GM13976 (cell line): ENCODE measurements at regions not wholly inside any gene's neighbourhood (a gene's known extent, or its start where the extent isn't known, plus 50 kb on each side); places are given as distances from the start of the nearest gene placed in this dataset.
"Not testable (repeated sequence)": the region's sequence is repeated elsewhere in the genome, so short reads cannot be mapped to it uniquely, and the experiment has no call there.

Experiments used
- DNase-seq: peaks from one replicate; pipeline ENCODE4 v3.0.0; 2012; ENCODE audit warnings: low spot score
- in situ Hi-C: fragments of 300-500 bp; cut with MboI; formaldehyde crosslinking; loops from one replicate; pipeline ENCODE4 v1.12.0; 2022; ENCODE audit warnings: low sequenced_read_pairs, mixed read lengths, inconsistent platforms; ENCODE audit not compliant: unreplicated experiment
- TF ChIP-seq, protein P1 (sequence below): IDR thresholded peaks from 2 replicates; pipeline ENCODE4 v1.5.1; 2012; ENCODE audit warnings: borderline replicate concordance, mild to moderate bottlenecking; ENCODE audit not compliant: insufficient read depth; ENCODE audit errors: extremely low read depth, missing control alignments, control extremely low read depth

DNA sequence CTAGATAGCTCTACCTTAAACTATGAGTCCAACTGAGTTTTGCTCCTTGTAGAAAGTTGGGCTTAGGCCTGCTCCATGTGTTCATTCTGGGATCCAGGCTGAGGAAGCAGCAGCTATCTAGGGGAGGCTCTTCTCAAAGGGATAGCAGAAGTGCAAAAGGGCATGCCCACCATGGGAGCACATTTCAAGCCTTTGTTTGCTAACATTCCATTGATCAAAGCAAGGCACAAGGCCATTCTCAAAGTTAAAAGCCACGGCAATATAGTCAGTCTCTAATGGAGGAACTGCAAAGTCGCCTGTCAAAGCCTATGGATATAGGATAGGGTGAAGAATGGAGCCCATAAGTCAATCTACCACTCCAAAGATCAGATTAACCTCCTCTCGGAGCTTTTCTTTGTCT lies 488.1 kb upstream of the ARX start:
- DNase-seq: no peak
- in situ Hi-C loops: no loop called here

DNA sequence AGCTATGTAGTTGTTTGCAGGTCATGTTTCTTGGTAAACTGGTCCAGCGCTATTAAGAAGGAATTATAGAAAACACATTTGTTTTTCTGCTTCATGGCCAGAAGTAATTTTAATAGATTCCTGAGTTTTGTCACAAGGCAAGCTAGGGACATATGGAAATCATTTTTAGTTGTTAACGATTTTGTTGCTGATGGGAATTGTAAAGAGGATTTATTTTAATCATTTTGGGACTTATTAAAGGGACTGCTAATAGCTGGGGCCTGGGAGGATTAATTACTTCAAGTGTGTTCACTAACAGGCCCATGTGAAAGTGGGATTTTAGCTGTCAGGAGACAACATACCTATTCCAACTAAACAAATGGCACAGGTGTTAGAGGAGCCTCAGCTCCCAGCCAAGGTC lies 492.0 kb upstream of the ARX start:
- no peak for DNase-seq

More for the DNA sequence above, 488.1 kb upstream of the ARX start:
- TF ChIP-seq, protein P1, sequence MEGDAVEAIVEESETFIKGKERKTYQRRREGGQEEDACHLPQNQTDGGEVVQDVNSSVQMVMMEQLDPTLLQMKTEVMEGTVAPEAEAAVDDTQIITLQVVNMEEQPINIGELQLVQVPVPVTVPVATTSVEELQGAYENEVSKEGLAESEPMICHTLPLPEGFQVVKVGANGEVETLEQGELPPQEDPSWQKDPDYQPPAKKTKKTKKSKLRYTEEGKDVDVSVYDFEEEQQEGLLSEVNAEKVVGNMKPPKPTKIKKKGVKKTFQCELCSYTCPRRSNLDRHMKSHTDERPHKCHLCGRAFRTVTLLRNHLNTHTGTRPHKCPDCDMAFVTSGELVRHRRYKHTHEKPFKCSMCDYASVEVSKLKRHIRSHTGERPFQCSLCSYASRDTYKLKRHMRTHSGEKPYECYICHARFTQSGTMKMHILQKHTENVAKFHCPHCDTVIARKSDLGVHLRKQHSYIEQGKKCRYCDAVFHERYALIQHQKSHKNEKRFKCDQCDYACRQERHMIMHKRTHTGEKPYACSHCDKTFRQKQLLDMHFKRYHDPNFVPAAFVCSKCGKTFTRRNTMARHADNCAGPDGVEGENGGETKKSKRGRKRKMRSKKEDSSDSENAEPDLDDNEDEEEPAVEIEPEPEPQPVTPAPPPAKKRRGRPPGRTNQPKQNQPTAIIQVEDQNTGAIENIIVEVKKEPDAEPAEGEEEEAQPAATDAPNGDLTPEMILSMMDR: no peak

DNA sequence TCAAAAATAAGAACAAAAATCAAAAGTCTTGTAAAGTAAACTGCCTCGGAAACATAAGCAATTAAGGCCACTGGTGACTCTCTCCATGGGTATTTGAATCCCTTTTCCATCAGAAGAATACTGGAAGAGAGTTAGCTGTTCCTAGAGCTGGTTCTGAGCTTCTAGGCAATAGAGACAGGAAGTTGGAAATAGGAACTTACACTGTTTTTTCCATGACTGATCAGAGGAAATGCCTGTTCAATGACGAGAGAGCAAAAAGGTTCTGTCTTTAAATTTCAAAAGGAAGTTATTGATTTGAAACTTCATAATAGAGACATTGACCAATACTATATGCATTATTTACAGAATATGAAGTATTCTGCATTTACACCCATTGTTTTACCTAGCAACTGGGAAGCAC lies 503.5 kb upstream of the ARX start:
- in situ Hi-C loops: no loop called here
- DNase-seq: no peak
- TF ChIP-seq, protein P1: no peak

More for the DNA sequence above, 492.0 kb upstream of the ARX start:
- TF ChIP-seq, protein P1: no peak
- in situ Hi-C loops: no loop called here

DNA sequence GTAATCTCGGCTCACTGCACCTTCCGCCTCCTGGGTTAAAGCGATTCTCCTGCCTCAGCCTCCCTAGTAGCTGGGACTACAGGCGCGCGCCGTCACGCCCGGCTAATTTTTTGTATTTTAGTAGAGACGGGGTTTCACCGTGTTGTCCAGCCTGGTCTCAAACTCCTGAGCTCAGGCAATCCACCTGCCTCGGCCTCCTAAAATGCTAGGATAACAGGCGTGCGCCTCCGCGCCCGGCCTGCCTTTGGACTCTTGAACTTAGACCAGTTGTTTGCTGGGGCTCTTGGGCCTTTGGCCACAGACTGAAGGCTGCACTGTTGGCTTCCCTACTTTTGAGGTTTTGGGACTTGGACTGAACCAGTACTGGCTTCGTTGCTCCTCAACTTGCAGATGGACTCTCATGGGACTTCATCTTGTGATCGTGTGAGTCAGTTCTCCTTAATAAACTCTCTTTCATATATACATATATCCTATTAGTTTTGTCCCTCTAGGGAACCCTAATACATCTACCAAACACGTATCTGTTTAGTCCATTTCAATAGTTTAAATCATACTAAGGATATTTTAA lies 506.8 kb upstream of the ARX start:
- DNase-seq, in situ Hi-C loops: not testable (repeated sequence)

DNA sequence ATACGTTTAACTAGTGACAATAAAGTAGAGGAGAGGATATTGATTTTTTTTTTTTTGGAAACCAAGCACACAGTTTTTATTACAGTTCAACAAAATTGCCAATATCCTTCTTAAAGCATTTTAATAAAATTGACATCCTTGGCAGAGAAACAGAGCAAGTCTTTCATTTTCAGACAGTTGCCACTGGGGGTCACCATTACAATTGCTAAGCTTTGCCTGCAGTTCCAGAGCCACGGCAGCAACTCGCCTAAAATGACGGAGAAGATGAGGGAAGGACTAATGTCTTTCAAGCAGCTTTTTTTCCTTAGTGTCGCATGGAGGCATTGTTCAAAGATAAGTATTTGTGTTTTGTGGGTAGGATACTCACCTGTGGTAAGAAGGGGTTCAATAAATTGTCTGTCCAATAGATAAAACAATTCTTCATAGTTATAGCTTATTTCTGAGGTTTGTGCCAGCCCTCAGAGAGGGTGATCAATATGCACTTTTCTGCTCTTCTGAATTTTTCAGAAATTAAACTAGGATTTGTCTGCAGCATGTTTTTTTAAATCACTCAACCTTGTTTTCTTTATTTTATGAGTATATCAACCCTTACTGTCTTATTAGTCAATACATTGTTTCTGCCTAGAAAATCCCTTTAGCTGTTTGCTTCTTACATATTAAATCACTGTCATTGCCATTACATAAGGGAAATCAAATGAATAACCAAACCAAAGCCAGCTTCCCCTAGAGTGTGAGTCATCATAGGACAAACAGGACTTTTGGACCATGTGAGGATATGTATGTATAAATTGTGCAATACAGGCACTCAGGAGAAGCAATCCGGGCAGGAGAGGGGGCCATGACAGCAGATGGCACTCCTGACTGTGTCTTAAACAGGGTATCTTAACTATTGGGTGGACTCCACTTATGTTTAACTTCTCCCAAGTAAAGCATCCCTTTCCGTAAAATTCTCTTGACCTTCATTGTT lies 508.1 kb upstream of the ARX start:
- peak; percentile 27 for DNase-seq
- in situ Hi-C loops: no loop called here
- TF ChIP-seq, protein P1: peak; percentile 19

DNA sequence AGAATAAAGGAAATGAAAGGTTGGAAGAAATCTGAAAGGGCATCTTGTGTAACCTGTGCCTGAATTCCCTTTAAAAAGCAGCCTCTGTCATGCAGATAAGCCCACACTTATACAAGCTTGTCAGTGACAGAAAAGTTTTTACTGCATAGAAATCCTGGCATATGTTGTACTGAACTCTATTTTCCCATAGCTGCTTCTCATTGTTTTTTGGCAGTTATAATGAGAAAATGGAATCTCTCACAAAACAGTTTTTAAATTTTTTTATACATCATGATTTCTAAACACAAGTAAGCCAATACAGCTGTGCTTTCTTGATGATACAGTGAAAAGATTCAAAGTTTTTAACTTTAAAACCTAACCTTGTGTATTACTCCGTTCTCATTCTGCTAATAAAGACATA lies 511.4 kb upstream of the ARX start:
- in situ Hi-C loops: no loop called here
- TF ChIP-seq, protein P1: no peak
- no peak for DNase-seq

DNA sequence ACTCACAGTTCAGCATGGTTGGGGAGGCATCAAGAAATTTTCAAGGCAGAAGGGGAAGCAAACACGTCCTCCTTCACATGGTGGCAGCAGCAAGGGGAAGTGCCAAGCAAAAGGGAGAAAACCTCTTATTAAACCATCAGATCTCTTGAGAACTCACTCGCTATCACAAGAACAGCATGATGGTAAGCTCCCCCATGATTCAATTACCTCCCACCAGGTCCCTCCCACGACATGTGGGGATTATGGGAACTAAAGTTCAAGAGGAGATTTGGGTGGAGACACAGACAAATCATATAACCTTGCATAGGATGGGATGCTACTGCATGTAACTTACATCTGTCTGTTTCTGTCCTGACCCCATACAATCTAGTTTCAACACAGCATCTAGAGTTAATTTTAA lies 511.8 kb upstream of the ARX start:
- TF ChIP-seq, protein P1: no peak
- in situ Hi-C loops: no loop called here
- no peak for DNase-seq
